NCI-H1048 (cell line): ENCODE measurements at regions not wholly inside any gene's neighbourhood (a gene's known extent, or its start where the extent isn't known, plus 50 kb on each side); places are given as distances from the start of the nearest gene placed in this dataset.
"Not testable (repeated sequence)": the region's sequence is repeated elsewhere in the genome, so short reads cannot be mapped to it uniquely, and the experiment has no call there.

Experiments used
- DNase-seq: peaks from one replicate; lab custom pipeline; 2025; lab: John Stamatoyannopoulos, UW

GRCh38 chr14:38710196-38710595, 392.8 kb downstream of the SEC23A start:
- no peak for DNase-seq

- no peak for DNase-seq
These were observed 397.8 kb downstream of the SEC23A start for GRCh38 chr14:38705220-38705619.

GRCh38 chr14:38704220-38704619, 398.8 kb downstream of the SEC23A start:
- DNase-seq: no peak

- DNase-seq: no peak
These were observed 406.1 kb downstream of the SEC23A start for GRCh38 chr14:38696925-38697324.

- no peak for DNase-seq
These were observed 409.6 kb downstream of the SEC23A start for GRCh38 chr14:38693423-38693822.

- DNase-seq: no peak
These were observed 413.1 kb upstream of the CLEC14A start for GRCh38 chr14:38669027-38669426.

- no peak for DNase-seq
These were observed 407.5 kb upstream of the CLEC14A start for GRCh38 chr14:38663382-38663781.

GRCh38 chr14:38662781-38663180, 406.9 kb upstream of the CLEC14A start:
- DNase-seq: no peak

GRCh38 chr14:38646391-38646790, 390.5 kb upstream of the CLEC14A start:
- DNase-seq: no peak

GRCh38 chr14:38634913-38635312, 379.0 kb upstream of the CLEC14A start:
- DNase-seq: not testable (repeated sequence)

GRCh38 chr14:38629412-38629811, 373.5 kb upstream of the CLEC14A start:
- no peak for DNase-seq

GRCh38 chr14:38627163-38627562, 371.3 kb upstream of the CLEC14A start:
- DNase-seq: no peak

GRCh38 chr14:38623661-38624060, 367.8 kb upstream of the CLEC14A start:
- DNase-seq: no peak

GRCh38 chr14:38618514-38618913, 362.6 kb upstream of the CLEC14A start:
- DNase-seq: no peak

GRCh38 chr14:38616959-38617358, 361.1 kb upstream of the CLEC14A start:
- no peak for DNase-seq

GRCh38 chr14:38611928-38612327, 356.0 kb upstream of the CLEC14A start:
- DNase-seq: no peak

- DNase-seq: no peak
These were observed 352.4 kb upstream of the CLEC14A start for GRCh38 chr14:38608244-38608643.

GRCh38 chr14:38605193-38606114, 349.6 kb upstream of the CLEC14A start:
- no peak for DNase-seq

GRCh38 chr14:38600572-38600971, 344.7 kb upstream of the CLEC14A start:
- not testable (repeated sequence) for DNase-seq

GRCh38 chr14:38593476-38593875, 337.6 kb upstream of the CLEC14A start:
- no peak for DNase-seq

- DNase-seq: no peak
These were observed 337.0 kb upstream of the CLEC14A start for GRCh38 chr14:38592764-38593442.

GRCh38 chr14:38589747-38590350, 334.0 kb upstream of the CLEC14A start:
- DNase-seq: no peak

- no peak for DNase-seq
These were observed 327.6 kb upstream of the CLEC14A start for GRCh38 chr14:38583471-38583870.
